Spleen (tissue), 11 donors: ENCODE measurements at regions not wholly inside any gene's neighbourhood (a gene's known extent, or its start where the extent isn't known, plus 50 kb on each side); places are given as distances from the start of the nearest gene placed in this dataset.

Experiments
- DNase-seq: peaks from one replicate; pipeline ENCODE4 v3.0.0-alpha.2; 2020
- H3K27ac ChIP-seq, 8 donors: fragments of 200-600 bp; sonication (generic) in 7 of 8; 1 replicate in 4 of 8; 2 replicates in 4 of 8; pipeline versions ENCODE4 v1.5.0 to v1.8.0; 2016 to 2021; ENCODE audit warnings: inconsistent platforms in 4 of 8, mild to moderate bottlenecking in 4 of 8, moderate library complexity in 1 of 8
- H3K27me3 ChIP-seq, 7 donors: fragments of 200-600 bp; sonication (generic) in 6 of 7; replicated peaks in 1 of 7; 1 replicate in 4 of 7; 2 replicates in 3 of 7; pipeline versions ENCODE4 v1.5.0 to v1.8.0; 2016 to 2021; ENCODE audit warnings: inconsistent platforms in 3 of 7, mild to moderate bottlenecking in 1 of 7
- H3K36me3 ChIP-seq, 6 donors: fragments of 200-600 bp; sonication (generic) in 5 of 6; 1 replicate in 4 of 6; 2 replicates in 2 of 6; pipeline versions ENCODE4 v1.5.0 to v1.8.0; 2016 to 2021; ENCODE audit warnings: inconsistent platforms in 2 of 6
- H3K4me1 ChIP-seq, 6 donors: fragments of 200-600 bp; sonication (generic) in 5 of 6; 1 replicate in 3 of 6; 2 replicates in 3 of 6; pipeline versions ENCODE4 v1.5.0 to v1.8.0; 2016 to 2021; ENCODE audit warnings: inconsistent platforms in 3 of 6
- H3K4me3 ChIP-seq, 8 donors: fragments of 200-600 bp; sonication (generic) in 7 of 8; 1 replicate in 4 of 8; 2 replicates in 4 of 8; pipeline versions ENCODE4 v1.5.0 to v1.8.0; 2016 to 2021; ENCODE audit warnings: inconsistent platforms in 4 of 8, mild to moderate bottlenecking in 4 of 8, moderate library complexity in 2 of 8
- H3K9me3 ChIP-seq, 8 donors: fragments of 200-600 bp; sonication (generic) in 7 of 8; 1 replicate in 4 of 8; 2 replicates in 4 of 8; pipeline versions ENCODE4 v1.5.0 to v1.8.0; 2016 to 2021; ENCODE audit warnings: inconsistent platforms in 4 of 8
- POLR2A ChIP-seq, 3 donors: fragments of 450-650 bp; IDR thresholded peaks; one replicate each; pipeline ENCODE4 v1.5.1; 2017; ENCODE audit warnings: antibody characterized with exemption in 3 of 3, mild to moderate bottlenecking in 1 of 3
- POLR2AphosphoS5 ChIP-seq, 3 donors: sonication (generic); formaldehyde crosslinking; IDR thresholded peaks; one replicate each; pipeline ENCODE4 v1.5.1; 2017; ENCODE audit warnings: antibody characterized with exemption in 3 of 3
- WGBS, 5 donors: extraction: QIAGEN DNeasy Blood & Tissue Kit in 3 of 5; methylation state at CpG; one replicate each; pipeline versions ENCODE4 v1.1.5 to v1.1.7; 2013 to 2018; 5-methylcytosine and 5-hydroxymethylcytosine counted together
- intact Hi-C: fragments of 100-400 bp; cut with DNase I; formaldehyde crosslinking; loops from one replicate; pipeline ENCODE4 v1.15.0; 2023; ENCODE audit warnings: low total_unique reads
- TF ChIP-seq, protein P1 (sequence below), 11 experiments: fragments of 200-600 bp in 7 of 11; fragments of 450-650 bp in 4 of 11; sonication (generic) in 4 of 11; IDR thresholded peaks in 8 of 11; conservative IDR thresholded peaks in 3 of 11; 1 replicate in 7 of 11; 2 replicates in 4 of 11; pipeline versions ENCODE4 v1.4.0 to v1.8.0; 2016 to 2021; ENCODE audit warnings: antibody characterized with exemption in 11 of 11, inconsistent platforms in 4 of 11, mild to moderate bottlenecking in 1 of 11
- donor health status: healthy with polysubstance abuse.
- donor health status: DM: no; HTN: no; CAD: no; lungs with moderate emphysema.
- donor health status: DM: no; HTN: no; CAD: no.
- donor health status: Bipolar disorder and iron deficiency.
- donor health status: healthy.
- donor health status: DM: no; HTN: no; CAD: no.
- donor health status: DM: yes; HTN: yes; CAD: no.

DNA sequence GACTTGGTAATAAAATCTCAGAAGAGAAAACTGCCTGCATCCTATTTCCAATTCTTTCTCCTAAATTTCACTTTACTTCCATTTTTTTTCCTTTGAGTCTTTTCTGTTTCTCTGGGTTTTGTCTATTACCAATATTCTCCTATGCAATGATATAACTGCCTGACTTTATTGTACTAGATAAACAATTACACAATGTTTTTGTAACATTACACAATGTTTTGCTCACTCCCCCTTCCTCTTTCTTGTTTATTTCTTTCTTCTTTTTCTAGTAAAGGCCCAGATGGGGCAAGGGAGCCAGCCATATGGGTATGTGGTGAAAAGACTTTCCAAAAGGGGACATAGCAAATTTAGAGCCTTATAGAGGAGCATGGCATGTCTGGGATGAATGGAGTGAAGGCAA lies 278.7 kb upstream of the PHYHIPL start:
- no peak for DNase-seq
- intact Hi-C loops: no loop called here
- H3K36me3 ChIP-seq: no peaks in the 10 kb centered on the region
- no peak overlapping the region for H3K4me3 ChIP-seq
- peaks cover 0 to 5% (median 0%) of the 10 kb centered on the region in 8 donors for H3K9me3 ChIP-seq
- no peaks in the 10 kb centered on the region for H3K4me1 ChIP-seq
- TF ChIP-seq POLR2AphosphoS5 (IDR thresholded peaks at IDR 0.05): no peak
- no peak for TF ChIP-seq POLR2A (IDR thresholded peaks at IDR 0.05)
- TF ChIP-seq, protein P1, sequence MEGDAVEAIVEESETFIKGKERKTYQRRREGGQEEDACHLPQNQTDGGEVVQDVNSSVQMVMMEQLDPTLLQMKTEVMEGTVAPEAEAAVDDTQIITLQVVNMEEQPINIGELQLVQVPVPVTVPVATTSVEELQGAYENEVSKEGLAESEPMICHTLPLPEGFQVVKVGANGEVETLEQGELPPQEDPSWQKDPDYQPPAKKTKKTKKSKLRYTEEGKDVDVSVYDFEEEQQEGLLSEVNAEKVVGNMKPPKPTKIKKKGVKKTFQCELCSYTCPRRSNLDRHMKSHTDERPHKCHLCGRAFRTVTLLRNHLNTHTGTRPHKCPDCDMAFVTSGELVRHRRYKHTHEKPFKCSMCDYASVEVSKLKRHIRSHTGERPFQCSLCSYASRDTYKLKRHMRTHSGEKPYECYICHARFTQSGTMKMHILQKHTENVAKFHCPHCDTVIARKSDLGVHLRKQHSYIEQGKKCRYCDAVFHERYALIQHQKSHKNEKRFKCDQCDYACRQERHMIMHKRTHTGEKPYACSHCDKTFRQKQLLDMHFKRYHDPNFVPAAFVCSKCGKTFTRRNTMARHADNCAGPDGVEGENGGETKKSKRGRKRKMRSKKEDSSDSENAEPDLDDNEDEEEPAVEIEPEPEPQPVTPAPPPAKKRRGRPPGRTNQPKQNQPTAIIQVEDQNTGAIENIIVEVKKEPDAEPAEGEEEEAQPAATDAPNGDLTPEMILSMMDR (IDR thresholded peaks at IDR 0.05 in 8 of 11, conservative IDR thresholded peaks at IDR 0.05 in 3 of 11): no peak
- H3K27me3 ChIP-seq: no peaks in the 10 kb centered on the region
- no peak overlapping the region for H3K27ac ChIP-seq

- H3K36me3 ChIP-seq: no peaks in the 10 kb centered on the region
- intact Hi-C loops: no loop called here
- no peak overlapping the region for H3K4me3 ChIP-seq
- no peaks in the 10 kb centered on the region for H3K27me3 ChIP-seq
- no peaks in the 10 kb centered on the region for H3K4me1 ChIP-seq
- peaks cover 0 to 5% (median 0%) of the 10 kb centered on the region in 8 donors for H3K9me3 ChIP-seq
- TF ChIP-seq POLR2AphosphoS5 (IDR thresholded peaks at IDR 0.05): no peak
- DNase-seq: no peak
- 85 to 89% (median 87%) methylated on average over 5 of the region's 5 CpGs for WGBS, 5 donors
- no peak overlapping the region for H3K27ac ChIP-seq
Observed at GRCh38 chr10:58898854-58899573, 277.4 kb upstream of the PHYHIPL start.

DNA sequence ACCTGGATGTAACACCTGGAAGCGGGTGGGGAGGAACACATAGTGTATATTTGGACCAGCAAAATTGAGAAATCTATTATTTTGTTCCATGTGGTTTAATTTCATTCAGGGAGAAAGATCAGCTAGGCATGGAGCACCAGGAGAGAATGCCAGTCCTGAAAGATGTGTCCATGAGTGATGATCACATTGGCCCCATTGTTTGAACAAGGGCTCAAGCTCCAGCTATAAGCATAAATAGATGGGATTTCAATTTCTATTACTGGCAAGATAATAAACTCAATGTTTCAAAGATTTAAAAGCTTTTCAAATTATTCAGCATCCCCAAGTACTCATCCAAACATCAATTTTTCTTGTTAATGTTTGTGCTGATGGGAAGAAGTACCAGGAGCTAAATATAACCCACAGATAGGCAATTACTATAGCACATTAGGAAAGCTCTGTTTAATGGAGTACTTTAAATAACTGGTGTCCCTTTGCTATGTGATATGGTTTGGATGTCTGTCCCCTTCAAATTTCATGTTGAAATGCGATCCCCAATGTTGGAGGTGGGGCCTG lies 275.3 kb upstream of the PHYHIPL start:
- WGBS, 5 donors: 75 to 88% (median 82%) methylated on average over 2 of the region's 2 CpGs
- no peaks in the 10 kb centered on the region for H3K36me3 ChIP-seq
- intact Hi-C loops: no loop called here
- H3K27me3 ChIP-seq: peaks cover 0 to 7% (median 0%) of the 10 kb centered on the region in 7 donors
- H3K9me3 ChIP-seq: peaks cover 0 to 5% (median 0%) of the 10 kb centered on the region in 8 donors
- H3K4me1 ChIP-seq: no peaks in the 10 kb centered on the region
- no peak for TF ChIP-seq POLR2A (IDR thresholded peaks at IDR 0.05)
- no peak for TF ChIP-seq POLR2AphosphoS5 (IDR thresholded peaks at IDR 0.05)
- TF ChIP-seq, protein P1 (IDR thresholded peaks at IDR 0.05 in 8 of 11, conservative IDR thresholded peaks at IDR 0.05 in 3 of 11): no peak
- H3K27ac ChIP-seq: no peak overlapping the region
- H3K4me3 ChIP-seq: no peak overlapping the region
- DNase-seq: no peak

DNA sequence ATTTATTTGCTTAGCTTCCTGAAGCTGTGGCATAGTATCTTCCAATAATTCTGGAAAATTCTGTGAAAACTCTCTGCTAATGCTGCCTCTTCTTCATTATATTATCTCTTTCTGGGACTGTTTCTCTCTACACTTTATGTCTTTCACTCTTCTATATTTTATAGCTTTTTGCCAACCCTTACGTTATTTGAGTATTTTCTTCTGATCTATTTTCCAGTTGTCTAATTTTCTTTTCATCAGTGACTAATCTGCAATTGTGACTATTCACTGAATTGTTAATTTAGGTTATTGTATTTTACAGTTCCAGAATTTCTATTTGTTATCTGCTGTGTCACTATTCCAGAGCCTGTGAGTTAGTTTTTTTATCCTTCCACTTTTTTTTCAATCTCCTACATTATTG lies 273.4 kb upstream of the PHYHIPL start:
- no peak overlapping the region for H3K27ac ChIP-seq
- no peaks in the 10 kb centered on the region for H3K4me1 ChIP-seq
- no peaks in the 10 kb centered on the region for H3K36me3 ChIP-seq
- H3K27me3 ChIP-seq: peaks cover 0 to 7% (median 0%) of the 10 kb centered on the region in 7 donors
- TF ChIP-seq, protein P1 (IDR thresholded peaks at IDR 0.05 in 8 of 11, conservative IDR thresholded peaks at IDR 0.05 in 3 of 11): no peak
- TF ChIP-seq POLR2A (IDR thresholded peaks at IDR 0.05): no peak
- TF ChIP-seq POLR2AphosphoS5 (IDR thresholded peaks at IDR 0.05): no peak
- H3K4me3 ChIP-seq: no peak overlapping the region
- peaks cover 0 to 5% (median 0%) of the 10 kb centered on the region in 8 donors for H3K9me3 ChIP-seq
- intact Hi-C loops: no loop called here
- no peak for DNase-seq
- WGBS, 5 donors: 85 to 100% (median 91%) methylated on average over 1 of the region's 1 CpG
